GM19395 (cell line): ENCODE measurements at regions not wholly inside any gene's neighbourhood (a gene's known extent, or its start where the extent isn't known, plus 50 kb on each side); places are given as distances from the start of the nearest gene placed in this dataset.

Source experiments
- ATAC-seq: cut with Tn5 transposase; IDR thresholded peaks from one replicate; pipeline ENCODE4 v1.9.1; 2021; ENCODE audit warnings: mild to moderate bottlenecking, moderate library complexity; ENCODE audit not compliant: unreplicated experiment

GRCh38 chr17:77001487-77001886 is 133.3 kb downstream of the MGAT5B start:
- ATAC-seq, result no peak

GRCh38 chr17:77002103-77003045 is 134.2 kb downstream of the MGAT5B start:
- no peak for ATAC-seq

DNA sequence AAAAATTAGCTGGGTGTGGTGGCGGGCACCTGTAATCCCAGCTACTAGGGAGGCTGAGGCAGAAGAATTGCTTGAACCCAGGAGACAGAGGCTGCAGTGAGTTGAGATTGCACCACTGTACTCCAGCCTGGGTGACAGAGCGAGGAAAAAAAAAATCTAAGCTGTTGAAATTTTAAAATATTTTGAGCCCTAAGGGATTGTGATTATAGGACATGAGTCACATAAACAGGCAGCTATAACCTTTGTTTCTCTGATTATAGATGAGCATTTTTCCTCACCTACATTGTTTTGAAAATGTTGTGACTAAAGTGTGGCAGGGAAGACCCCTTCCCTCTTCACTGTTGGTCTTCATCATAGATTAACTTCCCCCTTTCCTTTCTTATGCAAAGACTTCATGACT is 135.5 kb downstream of the MGAT5B start:
- no peak for ATAC-seq

- ATAC-seq, result no peak
Measured at GRCh38 chr17:77006971-77007649, 133.7 kb upstream of the SEC14L1 start.

DNA sequence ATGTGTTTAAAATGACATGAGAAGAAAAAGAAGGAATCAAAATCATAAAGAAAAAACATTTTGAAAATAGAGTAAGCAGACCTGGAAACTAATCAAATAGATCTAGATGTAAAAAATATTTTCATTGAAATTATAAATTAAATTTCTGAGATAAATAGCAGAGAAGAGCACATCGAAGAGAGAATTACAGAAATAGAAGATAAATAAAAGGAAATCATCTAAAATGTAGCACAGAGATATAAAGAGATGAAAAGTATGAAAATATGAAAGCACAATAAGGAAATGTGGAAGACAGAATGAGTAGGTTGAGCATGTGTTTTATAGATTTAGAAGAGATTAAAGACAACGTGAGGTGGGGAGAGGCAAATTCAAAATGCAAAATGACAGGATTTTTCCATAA is 130.9 kb upstream of the SEC14L1 start:
- ATAC-seq, result no peak

GRCh38 chr17:77010667-77011066 is 130.1 kb upstream of the SEC14L1 start:
- no peak for ATAC-seq

DNA sequence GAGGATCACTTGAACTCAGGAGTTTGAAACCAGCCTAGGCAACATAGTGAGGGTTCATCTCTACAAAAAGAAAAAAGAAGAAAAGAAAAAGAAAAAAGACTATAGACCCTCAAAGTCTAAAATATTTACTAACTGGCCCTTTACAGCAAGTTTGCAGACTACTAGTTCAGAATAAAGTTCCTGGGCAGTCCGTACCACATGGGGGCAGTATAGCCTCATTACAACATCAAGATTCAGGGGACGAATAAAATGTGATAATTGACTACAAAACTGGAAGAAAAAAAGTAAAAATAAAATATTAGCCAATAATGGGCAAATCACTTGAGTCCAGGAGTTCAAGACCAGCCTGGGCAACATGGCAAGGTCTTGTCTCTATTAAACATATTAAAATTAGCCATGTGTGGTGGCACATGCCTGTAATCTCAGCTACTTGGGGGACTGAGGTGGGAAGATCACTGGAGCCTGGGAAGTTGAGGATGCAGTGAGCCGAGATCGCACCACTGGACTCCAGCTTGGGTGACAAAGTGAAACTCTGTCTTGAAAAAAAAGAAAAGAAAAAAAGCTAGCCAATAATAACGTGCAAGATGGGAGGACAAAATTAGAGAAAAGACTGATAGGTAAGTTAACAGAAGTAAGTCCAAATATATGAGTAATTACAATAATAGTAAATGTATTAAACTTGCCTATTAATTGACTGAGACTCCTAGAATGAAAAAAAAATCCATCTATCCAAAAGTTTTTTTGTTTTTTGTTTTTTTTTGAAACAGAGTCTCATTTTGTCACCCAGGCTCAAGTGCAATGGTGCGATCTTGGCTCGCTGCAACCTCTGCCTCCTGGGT is 129.4 kb upstream of the SEC14L1 start:
- ATAC-seq, result no peak

DNA sequence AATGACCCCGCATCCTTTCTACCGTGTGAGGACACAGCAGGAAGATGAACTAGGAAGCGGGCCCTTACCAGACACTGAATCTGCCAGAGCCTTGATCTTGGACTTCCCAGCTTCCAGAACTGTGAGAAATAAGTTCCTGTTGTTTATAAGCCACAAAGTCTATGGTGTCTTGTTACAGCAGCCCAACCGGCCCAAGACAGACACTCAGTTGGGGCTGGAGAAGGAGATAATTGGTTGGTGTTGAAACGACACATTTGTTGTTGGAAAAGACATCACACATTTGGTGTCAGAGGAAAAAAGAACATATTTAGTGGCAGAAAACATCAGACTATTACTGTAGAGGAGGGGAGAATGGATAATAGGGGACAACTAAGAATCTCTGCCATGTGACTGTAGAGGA is 122.3 kb upstream of the SEC14L1 start:
- no peak for ATAC-seq

- ATAC-seq, result no peak
Measured at GRCh38 chr17:77019893-77020379, 120.8 kb upstream of the SEC14L1 start.

- ATAC-seq, result no peak
Measured at GRCh38 chr17:77020973-77021372, 119.8 kb upstream of the SEC14L1 start.

DNA sequence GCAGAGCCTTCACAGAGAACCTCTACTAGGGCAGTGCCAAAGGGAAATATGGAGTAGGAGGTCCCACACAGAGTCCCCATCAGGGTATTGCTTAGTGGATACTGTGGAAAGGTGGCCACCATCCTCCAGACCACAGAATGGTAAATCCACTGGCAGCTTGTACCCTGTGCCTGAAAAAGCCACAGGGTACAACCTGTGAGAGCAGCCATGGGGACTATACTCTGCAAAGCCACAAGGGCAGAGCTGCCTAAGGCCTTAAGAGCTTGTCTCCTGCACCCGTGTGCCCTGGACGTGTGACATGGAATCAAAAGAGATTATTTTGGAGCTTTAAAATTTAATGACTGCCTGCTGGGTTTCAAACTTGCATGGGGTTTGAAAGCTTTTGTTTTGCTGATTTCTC is 118.0 kb upstream of the SEC14L1 start:
- no peak for ATAC-seq

GRCh38 chr17:77025781-77026180 is 115.0 kb upstream of the SEC14L1 start:
- no peak for ATAC-seq

DNA sequence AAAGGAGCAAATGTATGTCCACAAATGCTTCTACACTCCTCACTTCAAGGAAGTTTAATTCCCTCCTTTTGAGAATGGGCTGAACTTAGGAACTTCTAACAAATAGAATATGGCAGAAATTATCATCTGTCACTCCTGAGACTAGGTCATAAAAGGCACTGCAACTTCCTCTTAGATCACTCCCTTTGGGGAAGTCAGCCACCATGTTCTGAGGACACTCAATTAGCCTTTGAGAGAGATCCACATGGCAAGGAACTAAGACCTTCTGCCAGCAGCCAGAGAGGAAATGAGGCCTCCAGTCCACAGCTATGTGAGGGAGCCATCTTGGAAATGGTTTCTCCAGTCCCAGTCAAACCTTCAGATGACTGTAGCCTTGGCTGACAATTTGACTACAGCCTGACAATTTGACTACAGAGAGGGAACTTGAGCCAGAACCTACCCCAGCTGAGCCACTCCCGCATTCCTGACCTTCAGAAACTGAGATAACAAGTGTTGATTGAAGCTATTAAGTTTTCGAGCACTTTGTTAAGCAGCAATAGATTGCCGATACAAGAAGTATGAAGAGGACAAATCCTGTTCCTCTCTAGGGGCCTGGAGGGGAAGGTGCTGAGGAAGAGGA is 113.4 kb upstream of the SEC14L1 start:
- ATAC-seq, result no peak

DNA sequence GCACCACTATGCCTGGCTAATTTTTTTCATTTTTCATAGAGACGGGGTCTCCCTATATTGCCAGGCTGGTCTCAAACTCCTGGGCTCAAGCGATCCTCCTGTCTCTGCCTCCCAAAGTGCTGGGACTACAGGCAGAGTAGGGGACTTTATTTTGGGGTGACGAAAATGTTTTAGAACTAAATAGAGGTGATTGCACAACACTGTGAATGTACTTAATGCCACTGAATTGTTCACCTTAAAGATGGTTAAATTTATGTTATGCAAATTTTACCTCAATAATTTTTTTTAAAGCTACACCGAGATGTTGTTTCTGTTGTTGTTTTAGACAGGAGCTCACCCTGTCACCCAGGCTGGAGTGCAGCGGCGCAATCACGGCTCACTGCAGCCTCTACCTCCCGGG is 111.9 kb upstream of the SEC14L1 start:
- ATAC-seq, result no peak

DNA sequence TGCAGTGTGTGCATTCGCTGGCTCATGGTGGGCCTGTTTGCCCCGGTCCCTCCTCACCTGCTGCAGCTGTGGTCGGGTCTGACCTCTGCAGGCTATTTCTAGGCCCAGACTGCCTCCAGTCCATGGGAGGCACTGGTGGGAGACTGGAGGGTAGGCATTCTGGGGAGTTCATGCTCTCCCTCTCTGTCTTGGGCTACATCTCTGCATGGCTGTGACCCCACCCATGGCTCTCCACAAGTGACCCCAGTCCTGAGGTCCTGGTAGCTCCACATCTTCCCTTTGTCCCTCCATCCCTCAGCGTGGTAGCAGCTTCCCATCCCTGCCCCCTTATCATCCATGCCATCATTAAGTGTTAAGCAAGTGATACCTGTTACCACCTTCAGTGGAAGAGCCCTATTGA is 107.8 kb upstream of the SEC14L1 start:
- ATAC-seq, result no peak

- no peak for ATAC-seq
Measured at GRCh38 chr17:77033892-77034404, 106.8 kb upstream of the SEC14L1 start.

DNA sequence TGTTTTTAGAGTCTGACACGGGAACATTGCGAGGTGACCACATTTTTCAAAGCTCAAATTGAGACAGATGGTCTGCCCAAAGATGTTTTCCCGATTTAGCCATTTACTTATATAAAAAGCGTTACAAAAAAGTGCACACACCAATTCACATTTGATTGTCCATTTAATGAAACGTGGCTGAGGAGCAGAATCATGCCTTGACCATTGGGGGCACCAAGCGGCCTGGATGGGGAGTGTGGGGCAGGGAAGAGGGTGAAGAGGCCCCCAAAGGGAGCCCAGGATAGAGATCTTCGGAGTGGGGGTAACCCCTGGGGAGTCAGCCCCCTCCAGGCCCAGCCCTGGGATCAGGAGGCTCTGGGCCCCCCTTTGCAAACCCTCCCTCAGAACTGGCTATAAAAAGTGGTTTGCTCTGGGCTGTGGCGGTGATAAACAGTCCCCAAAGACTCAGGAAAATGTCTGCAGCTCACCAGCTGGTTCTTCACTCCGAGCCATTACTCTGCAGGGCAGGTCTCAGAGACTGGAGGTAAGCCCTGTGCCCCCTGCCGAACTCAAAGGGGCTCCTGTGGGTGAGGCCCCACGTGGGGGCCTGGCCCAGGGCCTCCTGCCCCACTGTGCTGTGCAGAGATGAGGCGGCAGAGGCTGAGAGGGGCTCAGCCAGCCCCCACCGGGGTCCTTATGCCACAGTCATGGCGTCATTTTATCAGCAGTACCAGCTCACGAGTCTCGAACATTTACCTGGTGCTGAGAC is 105.9 kb upstream of the SEC14L1 start:
- no peak for ATAC-seq

DNA sequence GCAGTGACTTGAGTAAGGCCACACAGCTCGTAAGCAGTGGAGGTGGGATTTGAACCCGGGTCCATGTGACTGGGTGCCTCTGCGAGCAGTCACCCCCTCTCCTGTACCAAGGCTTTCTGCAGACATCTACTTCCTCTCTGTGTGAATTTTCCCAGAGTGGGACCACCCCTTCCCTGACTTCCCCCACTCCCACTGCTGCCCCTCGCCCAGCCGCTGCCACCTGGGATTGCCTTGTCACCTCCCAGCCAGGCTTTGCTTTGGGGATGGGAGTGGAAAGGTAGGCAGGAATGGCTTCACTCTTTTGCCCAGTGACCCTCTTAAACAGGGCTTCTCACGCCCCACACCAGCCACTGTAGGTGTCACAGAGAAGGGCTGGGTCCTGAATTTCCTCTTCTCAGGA is 105.2 kb upstream of the SEC14L1 start:
- no peak for ATAC-seq

DNA sequence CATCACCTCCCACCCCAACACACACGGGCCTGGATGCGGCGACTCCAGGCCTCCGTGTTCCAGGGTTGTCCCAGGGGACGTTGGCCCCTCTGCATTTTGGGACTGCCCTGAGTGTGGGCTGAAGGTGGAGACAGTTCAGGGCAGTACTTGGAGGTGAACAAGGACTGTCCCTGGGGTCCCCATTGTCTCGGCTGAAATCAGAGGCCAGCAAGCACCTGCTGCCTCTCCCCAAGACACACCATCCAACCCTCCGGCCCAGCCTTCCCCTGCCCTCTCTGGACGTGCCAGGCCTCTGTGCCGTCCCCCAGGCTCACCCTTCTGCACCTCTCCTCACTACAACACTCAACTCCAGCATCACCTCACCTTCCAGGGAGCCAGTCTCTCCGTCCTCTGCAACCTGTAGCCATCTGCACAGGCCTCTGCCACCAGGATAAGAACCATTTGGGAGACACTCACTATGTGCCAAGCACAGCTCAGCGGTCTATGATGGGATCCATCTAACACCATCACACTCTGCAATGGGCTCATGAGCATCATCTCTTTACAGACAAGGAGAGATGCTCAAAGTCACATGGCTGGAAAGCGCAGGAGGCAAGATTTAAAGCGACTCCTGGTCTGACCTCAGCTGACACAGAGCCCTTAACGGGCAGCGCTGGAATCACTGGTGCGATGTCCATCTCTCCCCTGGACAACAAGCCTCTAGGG is 104.5 kb upstream of the SEC14L1 start:
- ATAC-seq, result no peak
